Activated naive CD4-positive, alpha-beta T cell treated with Interleukin-2 at 50 U/mL for 16 hours (primary cell): ENCODE measurements at regions not wholly inside any gene's neighbourhood (a gene's known extent, or its start where the extent isn't known, plus 50 kb on each side); places are given as distances from the start of the nearest gene placed in this dataset.

ENCODE experiments used
- DNase-seq: peaks from one replicate; pipeline ENCODE4 v3.0.0-alpha.2; 2020

DNA sequence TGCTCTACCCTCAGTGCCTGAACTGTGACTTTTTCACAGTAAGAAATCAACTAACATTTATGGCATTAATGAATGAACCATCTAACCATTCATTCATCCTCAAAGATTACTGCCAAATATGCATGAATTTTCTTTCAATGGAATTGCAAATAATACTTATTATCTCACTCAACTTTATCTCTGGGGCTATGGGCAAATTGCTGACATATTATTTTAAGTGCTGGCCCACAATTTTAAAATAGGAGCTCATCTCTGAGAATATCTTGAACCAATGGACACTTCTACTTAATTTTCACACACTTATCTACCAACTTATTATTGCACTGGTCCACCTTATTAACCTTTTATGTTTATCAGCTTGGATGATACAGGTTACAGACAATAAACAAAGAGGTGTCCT is 182.8 kb downstream of the RBM43 start:
- DNase-seq: no peak

DNA sequence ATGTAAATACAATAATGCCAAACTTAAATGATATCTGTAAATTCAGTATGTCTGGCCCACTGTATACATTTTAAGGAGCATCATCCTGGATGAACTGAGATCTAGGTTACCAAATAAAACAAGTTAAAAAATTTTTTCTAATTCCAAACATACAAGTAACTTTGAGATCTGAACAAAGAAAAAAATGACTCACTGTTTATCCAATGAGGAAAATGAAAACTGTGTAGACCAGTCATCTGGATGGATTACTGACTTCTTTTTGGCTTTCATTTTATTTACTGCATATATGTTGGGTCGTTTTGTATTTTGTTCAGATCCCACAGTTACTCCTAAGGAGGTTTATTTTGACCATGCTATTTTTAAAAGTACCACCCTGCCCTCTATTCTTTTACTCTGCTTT is 189.8 kb downstream of the RBM43 start:
- no peak for DNase-seq

DNA sequence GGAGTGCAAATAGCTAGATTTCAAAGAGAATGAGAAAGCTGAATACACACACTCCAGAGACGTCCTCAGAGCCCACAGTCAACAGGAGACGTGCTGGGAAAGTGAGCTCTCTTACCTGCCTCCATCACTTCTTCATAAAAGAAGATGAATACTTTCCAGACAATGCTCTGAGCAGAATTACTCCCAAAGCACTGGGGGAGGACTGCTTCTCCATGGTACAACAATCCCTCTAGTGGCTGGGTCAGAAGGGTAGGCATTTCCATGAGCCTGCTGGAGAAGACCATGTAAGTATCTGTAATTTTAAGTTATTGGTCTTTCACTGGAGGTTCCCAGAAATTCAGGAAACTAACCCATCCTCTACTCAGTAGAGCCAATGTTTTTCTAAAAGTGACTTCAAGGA is 190.3 kb downstream of the RBM43 start:
- no peak for DNase-seq

GRCh38 chr2:151070253-151070652 is 191.4 kb downstream of the RBM43 start:
- DNase-seq: no peak

GRCh38 chr2:151067658-151068369 is 193.8 kb downstream of the RBM43 start:
- DNase-seq: no peak

DNA sequence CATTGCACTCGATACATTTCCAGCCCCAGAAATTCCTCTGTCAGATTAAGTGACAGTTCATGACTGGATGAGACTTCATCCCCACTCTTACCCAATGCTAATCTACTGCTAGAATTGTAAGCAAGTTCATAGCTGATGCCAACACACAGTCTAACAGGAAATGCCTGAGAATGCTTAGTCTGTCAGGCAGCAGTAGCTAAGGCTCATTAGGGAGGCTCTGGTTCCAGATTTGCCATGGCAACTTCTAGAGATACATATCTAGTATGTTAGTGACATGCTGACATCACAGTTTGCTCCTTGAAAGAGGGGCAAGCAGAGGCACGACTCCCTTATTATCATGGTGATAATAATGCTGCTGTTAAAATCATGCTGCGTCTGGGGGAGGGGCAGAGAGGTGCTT is 198.4 kb downstream of the RBM43 start:
- no peak for DNase-seq

GRCh38 chr2:151060287-151060686 is 201.4 kb downstream of the RBM43 start:
- no peak for DNase-seq

- no peak for DNase-seq
Measured at GRCh38 chr2:151056870-151057269, 204.8 kb downstream of the RBM43 start.

DNA sequence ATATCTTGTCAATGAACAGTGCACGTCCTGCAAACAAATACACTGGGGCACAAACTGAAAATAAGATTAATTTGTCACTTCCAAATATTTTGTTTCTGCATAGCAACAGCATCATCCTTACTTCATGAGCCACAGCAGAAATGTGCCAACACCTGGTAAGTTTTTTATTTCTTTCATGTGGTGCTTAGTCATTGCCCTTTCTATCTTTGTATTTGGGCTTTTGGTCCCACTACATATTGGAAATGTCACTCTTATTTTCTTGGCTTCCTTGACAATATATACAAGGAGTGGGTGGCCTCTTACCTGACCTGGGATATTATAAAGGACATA is 208.0 kb downstream of the RBM43 start:
- no peak for DNase-seq

DNA sequence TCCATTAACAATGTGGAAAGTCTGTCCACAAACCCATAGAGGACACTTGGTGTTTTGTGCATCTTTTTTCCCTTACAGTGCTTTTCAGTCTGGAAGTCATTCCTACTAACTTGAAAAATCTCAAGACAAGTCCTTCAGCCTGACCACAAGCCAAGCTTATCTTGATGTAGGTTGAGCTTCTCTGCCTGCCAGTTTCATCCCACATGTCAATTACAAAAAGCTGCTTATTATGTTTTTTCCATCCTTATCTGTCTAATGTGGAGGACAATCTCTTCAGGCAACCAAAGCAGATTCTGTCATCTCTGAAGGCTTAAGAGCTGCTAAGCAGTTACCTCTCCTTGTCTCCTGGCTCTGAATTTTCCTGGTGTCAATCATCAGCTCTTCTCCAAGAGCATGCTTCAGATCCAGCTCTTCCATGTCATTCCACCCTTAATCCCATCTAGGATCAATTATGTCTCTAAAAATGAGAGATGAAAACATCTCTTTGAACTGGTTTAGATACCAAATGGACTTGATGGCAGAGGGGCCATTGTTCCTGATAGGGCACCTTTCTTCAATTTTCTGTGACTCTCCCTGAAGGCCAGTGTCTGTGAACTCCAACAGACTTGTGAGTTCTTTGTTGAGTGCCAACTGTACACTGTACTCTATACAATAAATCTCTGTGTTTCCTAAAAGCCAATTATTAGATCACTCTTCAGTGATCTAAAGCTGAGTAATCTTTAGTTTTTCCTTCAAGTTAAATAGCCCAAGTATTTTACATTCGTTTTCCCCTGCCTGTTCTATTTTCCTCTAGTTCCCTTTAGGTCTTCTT is 208.6 kb downstream of the RBM43 start:
- no peak for DNase-seq

- DNase-seq: peak; percentile 12
Measured at GRCh38 chr2:151051574-151052220, 210.0 kb downstream of the RBM43 start.

GRCh38 chr2:151049746-151050145 is 211.9 kb downstream of the RBM43 start:
- no peak for DNase-seq

DNA sequence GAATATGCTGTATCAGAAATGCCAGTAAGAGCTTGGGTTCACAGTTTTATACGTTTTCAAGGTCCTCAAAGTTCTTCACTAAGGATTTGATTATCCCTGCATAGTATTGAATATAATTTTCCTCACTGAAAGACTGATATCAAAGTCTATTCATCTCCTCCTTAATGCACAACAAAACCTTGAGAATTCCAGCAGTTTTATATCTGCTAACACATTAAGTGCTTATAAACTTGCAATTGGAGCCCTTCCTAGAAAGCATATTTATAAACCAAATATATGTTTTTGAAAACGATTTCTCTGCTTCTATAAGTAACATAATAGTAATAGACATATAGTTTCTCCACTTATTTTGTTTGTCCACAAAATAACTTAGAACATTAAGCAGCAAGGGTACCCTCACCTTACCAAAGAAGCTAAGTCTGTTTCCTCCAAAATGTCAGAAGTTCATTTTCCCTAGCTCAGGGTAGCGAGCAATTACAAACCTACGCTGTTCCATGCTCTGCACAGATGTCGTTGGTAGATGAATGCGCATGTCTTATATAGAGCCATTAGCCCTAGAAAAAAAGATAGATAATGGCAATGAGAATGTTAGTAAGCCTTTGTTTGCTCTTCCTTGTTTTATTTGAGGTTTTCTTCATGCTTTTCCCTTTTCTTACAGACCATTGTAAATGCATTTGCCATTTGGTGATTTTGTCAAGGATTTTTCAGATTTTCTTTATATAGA is 213.2 kb downstream of the RBM43 start:
- DNase-seq: no peak

DNA sequence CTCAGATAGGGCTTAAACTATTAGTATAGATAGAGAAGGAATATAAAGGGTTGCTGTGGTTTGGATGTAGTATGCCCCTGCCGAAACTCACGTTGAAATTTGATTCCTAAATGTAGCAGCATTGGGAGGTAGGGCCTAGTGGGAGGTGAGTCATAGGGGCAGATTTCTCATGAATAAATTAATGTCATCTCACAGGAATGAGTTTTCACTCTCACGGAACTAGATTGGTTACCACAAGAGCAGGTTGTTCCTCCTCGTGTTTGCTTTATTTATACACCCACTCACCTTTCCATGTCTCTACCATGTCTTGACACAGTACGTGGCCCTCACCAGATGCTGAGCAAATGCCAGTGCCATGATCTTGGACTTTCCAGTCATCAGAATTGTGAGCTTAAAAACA is 218.2 kb downstream of the RBM43 start:
- no peak for DNase-seq

- no peak for DNase-seq
Measured at GRCh38 chr2:151042964-151043363, 218.7 kb downstream of the RBM43 start.

- DNase-seq: no peak
Measured at GRCh38 chr2:151040039-151040438, 221.6 kb downstream of the RBM43 start.

DNA sequence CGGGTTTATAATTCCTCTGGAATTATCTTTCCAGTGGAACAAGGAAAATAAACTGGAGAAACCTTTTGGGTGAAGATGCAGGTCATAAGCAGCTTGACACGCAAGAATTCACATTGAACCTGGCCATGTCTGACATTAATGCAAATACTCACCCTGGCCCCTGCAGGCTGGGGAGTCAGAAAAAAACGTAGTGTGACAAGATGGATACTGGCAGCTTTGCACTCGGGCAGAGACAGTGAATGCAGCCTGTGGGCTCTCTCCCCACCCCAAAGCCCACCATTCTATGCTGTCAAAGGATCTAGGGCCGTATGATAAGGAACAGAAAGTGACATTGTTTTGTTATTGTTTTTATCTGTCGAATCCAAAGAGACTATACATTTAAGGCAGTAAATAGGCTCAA is 223.1 kb downstream of the RBM43 start:
- DNase-seq: no peak

DNA sequence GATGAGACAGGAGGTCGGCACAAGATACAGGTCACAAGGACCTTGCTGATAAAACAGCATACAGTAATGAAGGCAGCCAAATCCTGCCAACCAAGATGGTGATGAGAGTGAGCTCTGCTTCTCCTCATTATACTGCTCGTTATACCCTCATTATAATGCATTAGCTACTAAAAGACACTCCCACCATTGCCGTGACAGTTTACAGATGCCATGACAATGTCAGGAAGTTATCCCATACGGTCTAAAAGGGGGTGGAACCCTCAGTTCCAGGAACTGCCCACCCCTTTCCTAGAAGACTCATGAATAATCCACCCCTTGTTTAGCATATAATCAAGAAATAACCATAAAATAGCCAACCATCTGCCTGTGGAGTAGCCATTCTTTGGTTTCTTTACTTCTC is 224.2 kb downstream of the RBM43 start:
- no peak for DNase-seq

GRCh38 chr2:151033271-151034248 is 228.1 kb downstream of the RBM43 start:
- DNase-seq: no peak

- no peak for DNase-seq
Measured at GRCh38 chr2:151032741-151033191, 228.9 kb downstream of the RBM43 start.

- no peak for DNase-seq
Measured at GRCh38 chr2:151030663-151031230, 230.9 kb downstream of the RBM43 start.
